Smooth muscle cell (in vitro differentiated cells): ENCODE measurements at regions not wholly inside any gene's neighbourhood (a gene's known extent, or its start where the extent isn't known, plus 50 kb on each side); places are given as distances from the start of the nearest gene placed in this dataset.

Source experiments
- DNase-seq: peaks from one replicate; lab custom pipeline; 2025; ENCODE audit not compliant: unreplicated experiment; lab: John Stamatoyannopoulos, UW
- H2AFZ ChIP-seq: fragments of 200-600 bp; sonication (generic); 2 replicates; pipeline ENCODE4 v1.6.0; 2016; ENCODE audit warnings: antibody characterized with exemption, low read depth, mild to moderate bottlenecking
- H3F3A ChIP-seq: fragments of 200-600 bp; sonication (generic); 2 replicates; pipeline ENCODE4 v1.6.0; 2017; ENCODE audit warnings: antibody characterized with exemption, low read depth
- H3K27ac ChIP-seq: fragments of 200-600 bp; sonication (generic); 2 replicates; pipeline ENCODE4 v1.5.1; 2016; ENCODE audit warnings: low read depth, mild to moderate bottlenecking
- H3K27me3 ChIP-seq: fragments of 200-600 bp; sonication (generic); 2 replicates; pipeline ENCODE4 v1.6.1; 2016; ENCODE audit warnings: low read depth, mild to moderate bottlenecking
- H3K36me3 ChIP-seq: fragments of 200-600 bp; sonication (generic); 2 replicates; pipeline ENCODE4 v1.5.1; 2016; ENCODE audit warnings: low read depth
- H3K4me1 ChIP-seq: fragments of 200-600 bp; sonication (generic); 2 replicates; pipeline ENCODE4 v1.5.1; 2016; ENCODE audit warnings: low read depth
- H3K4me2 ChIP-seq: fragments of 200-600 bp; sonication (generic); 2 replicates; pipeline ENCODE4 v1.6.0; 2016; ENCODE audit warnings: mild to moderate bottlenecking
- H3K4me3 ChIP-seq: fragments of 200-600 bp; sonication (generic); 2 replicates; pipeline ENCODE4 v1.5.1; 2016; ENCODE audit warnings: mild to moderate bottlenecking
- H3K79me2 ChIP-seq: fragments of 200-600 bp; sonication (generic); 2 replicates; pipeline ENCODE4 v1.6.0; 2016; ENCODE audit warnings: low read depth, mild to moderate bottlenecking
- H3K9ac ChIP-seq: fragments of 200-600 bp; sonication (generic); 2 replicates; pipeline ENCODE4 v1.6.0; 2016; ENCODE audit warnings: low read depth
- H3K9me3 ChIP-seq: fragments of 200-600 bp; sonication (generic); replicated peaks from 2 replicates; pipeline ENCODE4 v1.5.1; 2016; ENCODE audit warnings: low read depth
- H4K20me1 ChIP-seq: fragments of 200-600 bp; sonication (generic); 2 replicates; pipeline ENCODE4 v1.6.0; 2016; ENCODE audit warnings: low read depth
- CTCF ChIP-seq: fragments of 200-600 bp; sonication (generic); IDR thresholded peaks from 2 replicates; pipeline ENCODE4 v1.5.1; 2017; ENCODE audit warnings: borderline replicate concordance, mild to moderate bottlenecking, antibody characterized with exemption; ENCODE audit not compliant: insufficient read depth, poor library complexity, severe bottlenecking
- WGBS: methylation state at CpG from one replicate; pipeline ENCODE4 v1.1.7; 2016; ENCODE audit warnings: low lambda C conversion rate; 5-methylcytosine and 5-hydroxymethylcytosine counted together

- Histone ChIP-seq H4K20me1 (no peaks in the 10 kb centered on the region), H3K4me2 (no peak overlapping the region), H3K36me3 (no peaks in the 10 kb centered on the region), H3F3A (no peaks in the 10 kb centered on the region), H3K9me3 (peaks cover 5% of the 10 kb centered on the region), H3K27me3 (no peaks in the 10 kb centered on the region), H3K9ac (no peak overlapping the region), H3K27ac (no peak overlapping the region), H2AFZ (no peak overlapping the region), H3K4me1 (no peaks in the 10 kb centered on the region), H3K79me2 (no peaks in the 10 kb centered on the region), H3K4me3 (no peak overlapping the region)
- WGBS, result 64% methylated on average over 2 of the region's 2 CpGs
- DNase-seq, result no peak
- no peak for TF ChIP-seq CTCF
Observed at GRCh38 chrX:125532411-125533089, 212.9 kb downstream of the TEX13C start.

- no peaks in the 10 kb centered on the region for H3K4me1 ChIP-seq
- no peaks in the 10 kb centered on the region for H3K79me2 ChIP-seq
- no peak overlapping the region for H3K27ac ChIP-seq
- no peak overlapping the region for H2AFZ ChIP-seq
- H4K20me1 ChIP-seq, result no peaks in the 10 kb centered on the region
- no peaks in the 10 kb centered on the region for H3K36me3 ChIP-seq
- no peak for DNase-seq
- no peak overlapping the region for H3K9ac ChIP-seq
- no peak for TF ChIP-seq CTCF
- H3K4me2 ChIP-seq, result no peak overlapping the region
- no peak overlapping the region for H3K4me3 ChIP-seq
- WGBS, result 68% methylated on average over 3 of the region's 3 CpGs
- no peaks in the 10 kb centered on the region for H3K27me3 ChIP-seq
- H3K9me3 ChIP-seq, result peaks cover 5% of the 10 kb centered on the region
- no peaks in the 10 kb centered on the region for H3F3A ChIP-seq
Observed at GRCh38 chrX:125533352-125533751, 213.7 kb downstream of the TEX13C start.

- no peak overlapping the region for H3K4me2 ChIP-seq
- 89% methylated on average over 3 of the region's 3 CpGs for WGBS
- H4K20me1 ChIP-seq, result no peaks in the 10 kb centered on the region
- H3K9ac ChIP-seq, result no peak overlapping the region
- H3F3A ChIP-seq, result no peaks in the 10 kb centered on the region
- no peak for TF ChIP-seq CTCF
- H3K27ac ChIP-seq, result no peak overlapping the region
- H3K27me3 ChIP-seq, result no peaks in the 10 kb centered on the region
- no peak for DNase-seq
- no peak overlapping the region for H2AFZ ChIP-seq
- no peaks in the 10 kb centered on the region for H3K9me3 ChIP-seq
- H3K79me2 ChIP-seq, result no peaks in the 10 kb centered on the region
- H3K4me1 ChIP-seq, result no peaks in the 10 kb centered on the region
- H3K4me3 ChIP-seq, result no peak overlapping the region
- no peaks in the 10 kb centered on the region for H3K36me3 ChIP-seq
Observed at GRCh38 chrX:125544031-125544660, 224.5 kb downstream of the TEX13C start.

GRCh38 chrX:125544856-125545255 is 225.2 kb downstream of the TEX13C start:
- no peak overlapping the region for H3K27ac ChIP-seq
- WGBS, result 27% methylated on average over 2 of the region's 2 CpGs
- no peak for DNase-seq
- H3K9me3 ChIP-seq, result no peaks in the 10 kb centered on the region
- H4K20me1 ChIP-seq, result no peaks in the 10 kb centered on the region
- TF ChIP-seq CTCF, result no peak
- H3F3A ChIP-seq, result no peaks in the 10 kb centered on the region
- no peak overlapping the region for H3K9ac ChIP-seq
- H3K36me3 ChIP-seq, result no peaks in the 10 kb centered on the region
- H3K4me1 ChIP-seq, result no peaks in the 10 kb centered on the region
- H3K79me2 ChIP-seq, result no peaks in the 10 kb centered on the region
- H3K4me3 ChIP-seq, result no peak overlapping the region
- H2AFZ ChIP-seq, result no peak overlapping the region
- H3K4me2 ChIP-seq, result no peak overlapping the region
- no peaks in the 10 kb centered on the region for H3K27me3 ChIP-seq
